DMS153 treated with DMSO at 0.1 percent for 48 hours (cell line): ENCODE measurements at regions not wholly inside any gene's neighbourhood (a gene's known extent, or its start where the extent isn't known, plus 50 kb on each side); places are given as distances from the start of the nearest gene placed in this dataset.

Experiments used
- DNase-seq: peaks from one replicate; lab custom pipeline; 2025; ENCODE audit not compliant: unreplicated experiment; lab: John Stamatoyannopoulos, UW

- DNase-seq, result no peak
Observed at GRCh38 chr18:38475686-38476085, 910.1 kb upstream of the CELF4 start.

GRCh38 chr18:38473535-38473934 lies 907.9 kb upstream of the CELF4 start:
- DNase-seq, result no peak

DNA sequence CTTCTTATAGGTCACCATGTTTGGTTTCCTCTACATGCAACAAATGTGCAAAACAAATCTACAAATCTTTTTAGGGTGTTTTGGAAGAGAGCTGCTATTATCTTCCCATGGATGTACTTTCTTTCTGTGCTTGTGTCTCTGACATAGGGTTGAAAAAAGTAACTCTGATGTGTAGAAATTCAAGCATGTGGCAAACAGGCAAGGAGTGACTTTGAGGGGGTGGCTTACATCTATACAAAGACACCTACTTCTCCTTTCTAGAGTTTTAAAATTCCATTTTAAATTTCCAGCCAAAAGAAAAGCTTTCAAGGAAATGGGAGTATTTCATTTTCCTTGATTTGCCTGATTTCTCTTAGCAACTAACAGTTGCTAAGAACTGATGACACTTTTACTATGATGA lies 904.8 kb upstream of the CELF4 start:
- no peak for DNase-seq

GRCh38 chr18:38466426-38466825 lies 900.8 kb upstream of the CELF4 start:
- no peak for DNase-seq

- no peak for DNase-seq
Observed at GRCh38 chr18:38464024-38464423, 898.4 kb upstream of the CELF4 start.

GRCh38 chr18:38460657-38461056 lies 895.1 kb upstream of the CELF4 start:
- DNase-seq, result no peak

DNA sequence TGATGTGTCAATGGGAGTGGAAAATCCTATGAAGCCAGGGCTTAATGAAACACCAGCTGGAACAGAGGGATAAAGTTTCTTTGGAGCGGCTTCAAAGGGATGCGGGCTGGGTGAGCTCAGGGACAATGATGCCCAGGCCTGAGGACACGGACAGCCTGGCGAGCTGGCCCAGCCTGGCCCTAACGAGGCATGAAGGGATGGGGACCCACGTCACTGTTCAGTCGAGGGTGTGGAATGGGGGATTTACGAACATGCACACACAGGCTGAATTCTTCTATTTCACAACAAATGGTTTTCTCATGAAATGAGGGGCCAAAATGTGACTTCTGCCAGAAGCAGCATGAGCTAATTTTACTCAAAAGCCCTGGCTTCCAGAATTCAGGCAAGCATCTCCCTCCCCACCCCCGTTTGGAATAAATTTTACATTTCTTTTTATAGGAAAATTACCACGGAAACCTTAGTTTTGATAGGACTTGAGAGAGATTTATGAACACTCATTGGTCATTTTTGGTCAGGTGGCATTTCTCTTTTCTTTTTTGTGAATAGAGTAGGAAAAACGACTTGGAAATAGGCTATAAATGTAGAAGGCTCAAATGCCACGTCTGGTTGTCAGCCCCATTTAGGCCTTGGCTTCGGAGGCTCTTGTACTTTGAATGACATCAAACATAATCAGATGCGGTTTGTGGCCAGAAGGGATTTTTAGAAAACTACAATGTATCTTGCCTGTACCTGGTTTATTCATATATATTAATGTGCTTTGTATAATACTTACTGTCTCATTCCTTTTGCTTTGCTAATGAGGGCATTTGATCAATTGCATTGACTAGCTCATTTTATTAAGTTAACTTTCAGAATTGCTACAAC lies 893.8 kb upstream of the CELF4 start:
- no peak for DNase-seq

GRCh38 chr18:38458698-38459097 lies 893.1 kb upstream of the CELF4 start:
- DNase-seq, result no peak

- no peak for DNase-seq
Observed at GRCh38 chr18:38456253-38456652, 890.7 kb upstream of the CELF4 start.

DNA sequence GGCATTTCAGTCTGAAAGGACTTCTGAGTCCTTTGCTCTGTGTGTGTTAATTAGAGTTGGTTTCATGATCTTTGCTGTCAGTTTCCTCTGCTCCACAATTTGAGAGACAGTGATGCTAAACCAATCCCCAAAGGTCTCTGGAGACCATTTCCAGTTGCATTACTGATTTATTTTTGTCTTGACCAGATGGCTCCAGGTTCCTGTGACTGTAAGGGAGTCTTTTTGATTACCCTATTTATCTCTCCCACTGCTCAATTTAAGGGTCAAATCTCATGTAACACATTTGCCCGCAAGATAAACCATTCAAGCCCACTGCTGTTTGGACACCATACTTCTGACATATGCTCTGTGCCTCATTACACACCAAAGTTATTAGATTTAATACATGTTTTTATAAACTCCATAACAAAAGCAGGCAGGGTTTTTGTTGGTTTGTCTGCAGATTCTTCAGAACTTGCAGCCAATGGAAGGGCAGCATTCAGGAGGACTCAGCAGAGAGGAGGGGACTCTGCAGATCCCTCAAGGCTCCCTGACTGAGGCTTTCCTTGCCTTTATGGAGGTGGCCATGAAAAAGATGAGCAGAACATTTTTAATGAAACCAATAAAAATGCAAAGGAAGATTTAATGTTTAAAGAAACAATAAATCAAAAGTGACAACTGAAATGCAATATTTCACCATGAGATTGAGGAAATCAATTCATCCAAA lies 889.3 kb upstream of the CELF4 start:
- DNase-seq, result no peak

DNA sequence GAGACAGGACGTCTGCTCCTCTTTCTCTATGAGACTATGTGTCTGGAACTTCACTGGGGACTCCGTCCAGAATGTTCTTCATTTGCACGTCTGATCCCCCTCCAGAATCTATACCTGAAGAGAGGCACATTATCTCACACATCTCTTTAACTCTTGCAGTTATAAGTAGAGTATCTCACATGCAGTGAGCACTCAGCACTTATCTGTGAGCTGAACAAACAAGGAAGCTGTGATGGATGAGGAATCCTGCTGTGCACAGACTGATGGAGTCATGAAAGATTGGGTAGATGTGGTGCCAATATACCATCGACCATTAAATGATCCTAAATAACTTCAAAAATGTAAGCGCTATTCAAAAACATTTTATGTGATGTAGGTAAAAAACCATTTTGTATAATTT lies 888.3 kb upstream of the CELF4 start:
- DNase-seq, result no peak

DNA sequence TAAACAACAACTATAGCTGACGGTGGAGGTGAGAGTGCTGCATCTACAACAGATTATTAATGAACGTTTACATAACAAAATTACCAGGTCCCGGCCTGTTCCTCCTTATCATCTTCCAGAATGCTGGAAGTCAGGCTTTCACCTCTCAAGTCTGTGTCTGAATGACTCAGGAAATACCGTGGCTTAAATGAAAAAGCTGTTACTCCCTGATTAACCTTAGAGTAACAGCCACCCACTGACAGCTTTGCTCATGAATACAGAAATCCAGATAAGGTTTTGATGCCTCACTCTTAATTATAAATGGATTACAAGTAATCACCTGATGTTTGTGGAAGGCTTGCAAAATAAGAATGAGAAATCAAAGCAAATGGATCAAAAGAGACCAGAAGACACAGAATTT lies 885.3 kb upstream of the CELF4 start:
- DNase-seq, result no peak

DNA sequence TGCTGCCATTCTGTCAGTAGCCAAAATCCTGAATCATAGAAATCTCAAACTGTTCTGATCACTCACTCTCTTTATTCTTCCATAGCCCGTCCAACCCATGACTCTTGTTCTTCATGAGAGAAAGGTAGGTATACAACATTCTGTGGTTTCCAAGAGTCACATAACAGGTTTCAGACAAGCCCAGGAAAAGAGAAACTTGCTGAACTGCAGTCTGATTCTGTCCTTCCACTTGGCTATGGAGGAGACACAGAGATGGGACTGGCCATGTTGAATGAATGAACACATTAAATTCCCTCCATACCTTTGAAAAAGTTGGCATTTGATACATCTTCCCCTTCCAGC lies 880.2 kb upstream of the CELF4 start:
- DNase-seq, result no peak

DNA sequence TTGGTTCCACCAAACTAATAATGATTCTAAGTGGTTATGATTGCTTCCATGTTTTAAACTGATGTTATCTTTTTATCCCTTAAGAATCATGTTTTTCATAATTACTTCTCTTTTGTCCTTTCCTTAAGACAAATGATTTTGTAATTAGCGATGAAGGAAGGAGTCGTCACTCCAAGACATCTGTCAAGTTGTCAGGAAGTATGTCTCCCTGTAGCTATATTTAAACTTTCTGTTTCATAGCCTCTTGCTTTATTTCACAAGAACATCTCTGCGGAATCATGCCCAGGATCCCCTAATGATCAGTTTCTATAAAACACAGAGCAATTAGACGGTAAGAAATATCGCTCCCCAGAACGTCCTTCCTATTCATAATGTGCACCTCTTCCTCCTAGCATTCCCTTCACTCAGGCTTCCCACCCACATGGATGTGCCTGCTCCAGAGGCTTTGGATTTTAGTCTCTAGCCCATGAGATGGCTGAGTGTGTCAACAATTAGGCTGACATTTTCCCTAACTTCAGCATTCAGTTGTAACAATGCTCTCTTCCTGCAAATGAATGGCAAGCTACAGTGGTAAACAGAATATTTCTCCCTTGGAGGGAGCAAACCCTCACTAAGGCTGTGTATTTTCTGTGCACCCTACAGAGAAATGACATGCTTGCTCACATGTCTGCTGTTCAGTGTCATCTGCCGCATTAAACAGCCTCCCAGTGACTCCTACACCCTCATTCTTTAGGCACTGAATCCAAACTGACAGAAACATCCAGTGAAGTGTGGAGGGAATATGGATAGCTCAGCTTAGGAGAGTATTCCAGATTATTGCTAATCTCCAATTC lies 879.6 kb upstream of the CELF4 start:
- DNase-seq, result no peak

DNA sequence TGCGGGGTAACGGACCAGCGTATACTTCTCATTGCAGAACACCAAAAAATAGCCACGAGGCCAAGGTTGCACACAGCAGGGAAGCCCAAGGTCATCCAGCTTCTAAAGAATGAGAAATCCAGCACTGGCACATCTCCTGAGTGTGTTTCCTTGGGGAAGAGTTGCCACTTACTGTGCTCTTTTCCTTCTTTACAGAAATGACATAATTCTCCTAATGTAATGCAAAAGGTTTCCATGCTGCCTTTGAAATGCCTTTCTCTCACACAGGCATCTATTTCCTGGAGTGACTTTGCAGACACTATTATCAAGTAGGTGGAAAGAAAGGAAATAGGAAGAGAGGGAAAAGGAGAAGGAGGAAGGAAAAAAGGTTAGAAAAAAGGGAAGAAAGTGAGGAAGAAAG lies 862.1 kb upstream of the CELF4 start:
- no peak for DNase-seq

DNA sequence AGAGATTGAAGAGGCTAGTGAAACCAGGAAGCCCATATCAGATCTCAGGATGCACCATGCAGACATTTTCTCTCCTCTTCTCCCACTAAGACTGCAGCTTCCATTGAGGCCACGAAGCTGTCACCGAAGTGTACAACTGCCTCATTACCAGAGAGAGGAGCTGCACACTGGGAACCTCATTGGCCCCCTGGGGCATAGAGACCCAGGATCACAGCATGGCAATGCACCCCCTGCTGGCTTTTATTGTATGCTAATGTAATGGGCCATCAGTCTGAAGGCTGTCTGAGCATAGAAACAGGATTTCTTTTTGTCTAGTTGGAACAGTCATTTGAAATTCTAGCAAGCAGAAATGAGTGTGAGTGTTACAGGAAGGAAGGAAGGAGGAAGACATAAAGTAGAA lies 861.6 kb upstream of the CELF4 start:
- peak; percentile 35 for DNase-seq

DNA sequence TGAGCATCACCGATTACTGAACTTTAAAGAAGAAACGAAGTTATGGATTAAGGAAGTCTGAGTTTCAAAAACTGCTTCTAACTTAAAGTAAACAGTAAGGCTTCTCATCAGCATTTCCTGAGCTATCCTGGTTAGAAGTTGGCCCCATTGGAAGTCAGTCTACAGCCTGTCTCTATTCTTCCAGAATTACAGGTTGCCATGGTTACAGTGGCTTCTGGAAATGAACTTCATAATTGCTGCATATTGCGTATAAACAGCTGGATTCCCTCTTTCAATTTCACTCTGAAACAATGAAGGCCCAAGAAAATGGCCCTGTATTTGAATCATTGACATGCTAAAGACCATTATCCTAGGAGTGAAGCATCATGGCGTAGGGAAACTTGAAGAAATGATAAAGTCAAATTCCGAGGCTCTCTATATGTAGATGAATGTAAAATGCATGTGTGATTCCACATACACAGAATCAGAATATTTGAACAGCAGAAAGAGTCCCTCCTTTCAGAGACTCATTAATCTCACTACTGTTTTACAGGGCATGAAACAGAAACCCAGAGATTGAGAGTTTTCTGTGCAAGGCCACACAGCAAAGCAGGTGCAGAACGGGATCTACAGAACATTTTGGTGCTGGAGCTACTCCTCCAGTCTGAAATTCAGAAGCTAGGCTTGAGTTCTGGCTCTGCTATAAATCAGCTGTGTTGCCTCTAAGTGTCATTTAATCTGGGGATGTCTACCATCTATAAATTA lies 856.4 kb upstream of the CELF4 start:
- DNase-seq, result no peak

DNA sequence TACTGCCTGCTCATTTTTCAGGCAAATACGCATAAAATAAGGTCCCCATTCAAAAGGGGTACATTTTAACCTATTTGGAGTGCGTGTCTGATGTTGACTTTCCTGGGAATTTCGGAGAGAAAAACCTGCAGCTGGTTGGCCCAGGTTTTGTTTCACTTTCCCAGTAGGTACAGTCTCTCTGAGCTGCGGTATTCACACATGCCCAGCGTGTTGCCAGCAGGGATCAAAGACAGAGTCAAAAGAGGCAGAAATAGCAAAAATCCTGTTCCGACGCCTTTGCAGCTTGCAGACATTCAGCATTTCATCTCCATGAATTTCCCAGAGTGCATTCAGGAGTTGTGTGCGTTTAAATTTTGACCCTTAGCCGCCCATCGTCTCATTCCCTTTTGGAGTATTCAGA lies 855.4 kb upstream of the CELF4 start:
- DNase-seq, result no peak

- no peak for DNase-seq
Observed at GRCh38 chr18:38420611-38421010, 855.0 kb upstream of the CELF4 start.

- DNase-seq, result no peak
Observed at GRCh38 chr18:38415811-38416210, 850.2 kb upstream of the CELF4 start.

GRCh38 chr18:38413193-38413592 lies 847.6 kb upstream of the CELF4 start:
- DNase-seq, result no peak
